Esophagus muscularis mucosa (tissue), 3 donors: ENCODE measurements at regions not wholly inside any gene's neighbourhood (a gene's known extent, or its start where the extent isn't known, plus 50 kb on each side); places are given as distances from the start of the nearest gene placed in this dataset.

Experiments
- POLR2AphosphoS5 ChIP-seq, 2 donors: sonication (generic); formaldehyde crosslinking; IDR thresholded peaks; one replicate each; pipeline ENCODE4 v1.6.1; 2017; ENCODE audit warnings: antibody characterized with exemption in 2 of 2
- TF ChIP-seq, protein P1 (sequence below), 3 experiments: fragments of 200-600 bp in 2 of 3; fragments of 450-650 bp in 1 of 3; sonication (generic) in 2 of 3; IDR thresholded peaks; one replicate each; pipeline ENCODE4 v1.5.1; 2017 to 2019; ENCODE audit warnings: antibody characterized with exemption in 3 of 3, mild to moderate bottlenecking in 2 of 3, moderate library complexity in 1 of 3

DNA sequence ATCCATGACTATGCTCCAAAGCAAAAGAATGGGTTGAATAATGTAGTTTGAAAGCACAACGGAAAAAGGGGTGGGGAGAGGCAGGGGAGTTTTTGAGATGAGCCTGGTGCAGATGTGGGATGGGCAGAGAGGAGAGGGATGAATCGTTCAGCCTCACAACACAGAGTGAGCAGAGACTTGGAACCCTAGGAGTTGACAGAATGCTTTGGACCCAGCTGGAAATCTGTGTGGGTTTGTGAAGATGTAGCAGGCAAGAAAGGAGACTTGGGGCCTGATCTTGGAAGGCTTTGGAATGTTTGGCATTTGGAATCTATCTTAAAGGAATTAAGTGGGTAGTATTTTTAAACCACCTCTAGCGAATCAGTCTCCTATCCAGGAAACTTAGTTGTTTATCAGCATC, 66.0 kb upstream of the KCTD1 start:
- TF ChIP-seq, protein P1, sequence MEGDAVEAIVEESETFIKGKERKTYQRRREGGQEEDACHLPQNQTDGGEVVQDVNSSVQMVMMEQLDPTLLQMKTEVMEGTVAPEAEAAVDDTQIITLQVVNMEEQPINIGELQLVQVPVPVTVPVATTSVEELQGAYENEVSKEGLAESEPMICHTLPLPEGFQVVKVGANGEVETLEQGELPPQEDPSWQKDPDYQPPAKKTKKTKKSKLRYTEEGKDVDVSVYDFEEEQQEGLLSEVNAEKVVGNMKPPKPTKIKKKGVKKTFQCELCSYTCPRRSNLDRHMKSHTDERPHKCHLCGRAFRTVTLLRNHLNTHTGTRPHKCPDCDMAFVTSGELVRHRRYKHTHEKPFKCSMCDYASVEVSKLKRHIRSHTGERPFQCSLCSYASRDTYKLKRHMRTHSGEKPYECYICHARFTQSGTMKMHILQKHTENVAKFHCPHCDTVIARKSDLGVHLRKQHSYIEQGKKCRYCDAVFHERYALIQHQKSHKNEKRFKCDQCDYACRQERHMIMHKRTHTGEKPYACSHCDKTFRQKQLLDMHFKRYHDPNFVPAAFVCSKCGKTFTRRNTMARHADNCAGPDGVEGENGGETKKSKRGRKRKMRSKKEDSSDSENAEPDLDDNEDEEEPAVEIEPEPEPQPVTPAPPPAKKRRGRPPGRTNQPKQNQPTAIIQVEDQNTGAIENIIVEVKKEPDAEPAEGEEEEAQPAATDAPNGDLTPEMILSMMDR (IDR thresholded peaks at IDR 0.05) = no peak
- TF ChIP-seq POLR2AphosphoS5 (IDR thresholded peaks at IDR 0.05) = no peak
